IPS-11a (cell line): ENCODE measurements at regions not wholly inside any gene's neighbourhood (a gene's known extent, or its start where the extent isn't known, plus 50 kb on each side); places are given as distances from the start of the nearest gene placed in this dataset.
"Not testable (repeated sequence)": the region's sequence is repeated elsewhere in the genome, so short reads cannot be mapped to it uniquely, and the experiment has no call there.

Source experiments
- H3K4me3 ChIP-seq: one replicate; pipeline ENCODE4 v1.5.1; 2013; ENCODE audit warnings: low read depth, low read length, control low read depth

DNA sequence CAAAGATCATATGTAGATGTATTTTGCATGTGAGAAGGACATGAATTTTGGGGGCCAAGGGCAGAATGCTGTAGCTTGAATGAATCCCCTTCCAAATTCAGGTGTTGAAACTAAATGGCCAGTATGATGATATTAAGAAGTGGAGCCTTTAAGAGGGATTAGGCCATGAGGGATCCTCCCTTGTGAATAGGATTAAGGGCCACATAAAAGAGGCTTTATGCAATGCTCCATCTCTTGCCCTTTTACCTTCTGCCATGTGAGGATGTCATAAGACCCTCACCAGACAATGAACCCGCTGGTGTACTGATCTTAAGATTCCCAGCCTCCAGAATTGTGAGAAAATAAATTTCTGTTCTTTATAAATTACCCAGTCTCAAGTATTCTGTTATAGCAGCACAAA, 206.1 kb downstream of the YTHDC2 start:
- no peak overlapping the region for H3K4me3 ChIP-seq

DNA sequence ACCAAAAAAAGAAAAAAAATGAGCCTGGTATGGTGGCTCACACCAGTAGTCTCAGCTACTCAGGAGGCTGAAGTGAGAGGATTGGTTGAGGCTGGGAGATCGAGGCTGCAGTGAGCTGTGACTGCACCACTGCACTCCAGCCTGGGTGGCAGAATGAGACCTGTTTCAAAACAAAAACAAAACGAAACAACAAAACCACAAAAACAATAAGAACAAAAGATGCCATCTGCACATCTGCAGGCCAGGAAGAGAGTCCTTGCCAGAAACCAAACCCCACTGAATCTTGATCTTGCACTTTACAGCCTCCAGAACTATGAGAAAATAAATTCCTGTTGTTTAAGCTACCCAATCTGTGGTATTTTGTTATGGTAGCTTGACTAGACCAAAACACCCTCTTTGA, 207.7 kb downstream of the YTHDC2 start:
- H3K4me3 ChIP-seq: no peak overlapping the region

DNA sequence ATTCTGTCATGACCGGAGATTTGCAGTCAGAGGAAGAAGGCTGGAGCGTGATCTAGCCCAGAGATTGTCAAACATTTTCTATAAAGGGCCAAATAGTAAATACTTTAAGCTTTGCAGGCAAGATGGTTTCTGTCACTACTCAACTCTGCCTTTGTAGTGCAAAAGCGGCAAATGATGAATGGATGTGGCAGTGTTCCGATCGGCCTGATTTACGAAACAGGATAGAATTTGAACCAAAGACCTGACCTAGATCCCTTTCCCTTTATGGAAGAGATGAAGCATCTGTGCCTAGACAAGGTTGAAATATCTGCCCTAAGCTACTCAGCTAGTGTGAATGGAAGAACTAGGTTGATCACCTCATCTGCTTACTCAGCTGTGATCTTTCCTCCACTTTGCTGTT, 209.5 kb downstream of the YTHDC2 start:
- no peak overlapping the region for H3K4me3 ChIP-seq

DNA sequence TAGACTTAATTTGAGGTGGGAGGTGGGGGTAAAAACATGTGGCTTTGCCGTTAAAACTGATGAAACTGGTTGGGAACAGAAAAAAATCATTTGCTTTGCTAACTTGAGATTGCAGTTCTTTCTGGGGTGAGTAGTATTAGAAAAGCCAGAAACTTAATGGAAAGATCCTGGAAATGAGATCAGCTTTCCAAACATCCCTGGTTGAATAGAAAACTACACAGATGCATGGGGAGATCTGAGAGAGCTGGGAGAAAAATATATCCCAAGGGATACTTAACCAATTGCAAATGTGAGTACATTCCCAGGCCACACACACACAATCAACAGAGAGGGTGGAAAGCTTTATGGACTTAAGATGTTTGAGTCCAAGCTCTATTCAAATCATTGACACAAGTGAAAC, 222.3 kb downstream of the YTHDC2 start:
- H3K4me3 ChIP-seq: no peak overlapping the region

DNA sequence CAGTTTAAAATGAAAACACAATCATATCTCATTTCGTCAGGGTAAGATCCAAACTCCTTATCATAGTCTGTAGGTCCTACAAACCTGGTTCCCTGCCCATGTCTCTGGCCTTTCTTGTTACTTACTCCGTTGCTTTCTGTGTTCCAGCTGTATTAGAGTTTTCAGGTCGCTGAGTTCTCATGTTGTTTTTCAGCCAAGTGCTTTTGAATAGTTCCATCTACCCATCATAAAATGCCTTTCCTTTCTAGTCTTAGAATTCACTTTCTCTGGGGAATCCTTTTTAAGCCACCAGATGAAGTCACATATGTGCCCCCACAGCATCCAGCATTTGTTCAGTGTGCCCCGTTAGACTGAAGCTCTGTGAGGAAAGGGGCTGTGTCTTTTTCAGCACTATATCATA, 228.7 kb downstream of the YTHDC2 start:
- H3K4me3 ChIP-seq: no peak overlapping the region

DNA sequence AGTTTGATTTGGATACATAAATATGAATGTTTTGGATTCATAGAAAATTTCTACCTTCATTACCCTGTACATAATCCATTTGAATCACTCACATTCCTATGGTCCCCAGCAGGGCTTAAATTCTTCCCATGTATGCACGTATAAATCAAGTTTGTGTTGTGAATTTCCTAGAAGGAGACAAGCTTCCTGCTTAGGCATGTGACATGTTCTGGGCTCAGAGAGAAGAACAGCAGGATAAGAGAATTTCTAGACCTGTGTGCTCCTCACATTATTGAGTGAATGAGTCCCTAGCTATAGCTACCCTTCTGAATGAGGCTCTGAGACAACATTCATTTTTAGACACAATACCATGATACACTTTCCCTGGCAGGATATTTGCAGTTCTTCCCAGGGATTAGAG, 229.1 kb downstream of the YTHDC2 start:
- H3K4me3 ChIP-seq: no peak overlapping the region

DNA sequence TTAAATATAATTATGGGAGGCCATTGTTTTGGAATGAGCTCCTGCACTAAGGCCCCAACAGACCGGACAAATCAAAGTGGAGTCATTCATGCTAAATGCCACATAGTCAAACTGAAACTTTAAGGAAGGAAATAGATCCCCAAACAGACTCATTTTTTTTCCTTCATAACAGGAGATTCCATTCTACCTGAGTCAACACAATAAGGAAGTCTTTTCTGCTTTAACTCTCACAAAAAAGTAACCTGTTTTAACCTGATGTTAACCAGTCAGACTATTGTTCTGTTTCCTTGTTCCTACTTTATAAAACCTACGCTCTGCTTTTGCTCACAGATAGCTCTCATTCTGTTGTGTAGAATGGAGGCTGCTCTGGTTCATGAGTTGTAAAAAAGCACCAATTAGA, 234.9 kb downstream of the YTHDC2 start:
- H3K4me3 ChIP-seq: no peak overlapping the region

DNA sequence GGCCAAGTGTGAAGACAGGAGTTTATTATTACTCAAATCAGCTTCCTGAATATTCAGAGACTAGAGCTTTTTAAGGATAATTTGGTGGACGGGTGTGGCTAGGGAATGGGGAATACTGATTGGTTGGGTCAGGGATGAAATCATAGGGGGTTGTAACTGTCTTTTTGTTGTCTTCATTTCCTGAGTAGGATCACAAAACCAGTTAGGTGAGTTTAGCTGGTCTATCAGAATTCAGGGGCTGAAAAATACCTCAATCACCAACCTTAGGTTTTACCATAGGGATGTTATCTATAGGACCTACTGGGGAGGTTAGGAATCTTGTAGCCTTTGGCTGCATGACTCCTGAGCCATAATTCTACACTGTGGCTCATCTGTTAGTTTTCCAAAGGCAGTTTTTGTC, 235.8 kb downstream of the YTHDC2 start:
- H3K4me3 ChIP-seq: no peak overlapping the region

DNA sequence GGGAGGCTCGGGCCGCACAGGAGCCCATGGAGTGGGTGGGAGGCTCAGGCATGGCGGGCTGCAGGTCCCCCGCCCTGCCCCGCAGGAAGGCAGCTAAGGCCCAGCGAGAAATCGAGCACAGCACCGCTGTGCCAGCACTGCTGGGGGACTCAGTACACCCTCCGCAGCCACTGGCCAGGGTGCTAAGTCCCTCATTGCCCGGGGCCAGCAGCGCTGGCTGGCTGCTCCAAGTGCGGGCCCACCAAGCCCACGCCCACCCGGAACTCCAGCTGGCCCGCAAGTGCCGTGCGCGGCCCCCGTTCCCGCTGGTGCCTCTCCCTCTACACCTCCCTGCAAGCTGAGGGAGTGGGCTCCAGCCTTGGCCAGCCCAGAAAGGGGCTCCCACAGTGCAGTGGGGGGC, 239.7 kb downstream of the YTHDC2 start:
- not testable (repeated sequence) for H3K4me3 ChIP-seq

DNA sequence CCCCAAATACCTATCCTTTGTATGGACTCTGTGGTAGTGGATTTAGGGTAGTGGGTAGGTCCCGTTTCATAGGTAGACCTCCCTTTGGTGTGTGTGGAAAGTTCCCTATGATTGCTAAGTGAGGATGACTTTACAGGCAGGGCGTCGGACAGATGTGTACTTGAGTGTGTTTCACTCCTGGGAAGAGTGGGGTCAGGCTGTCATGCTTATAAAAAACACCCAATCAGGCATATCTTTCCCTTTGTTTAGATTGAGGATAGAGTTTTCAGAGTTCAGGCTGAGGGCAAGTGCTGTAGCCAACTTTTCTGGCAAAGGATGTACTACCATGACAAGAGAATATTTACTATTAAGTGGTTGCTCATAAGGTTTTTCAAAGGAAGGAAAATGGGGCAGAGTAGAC, 242.0 kb downstream of the YTHDC2 start:
- no peak overlapping the region for H3K4me3 ChIP-seq

DNA sequence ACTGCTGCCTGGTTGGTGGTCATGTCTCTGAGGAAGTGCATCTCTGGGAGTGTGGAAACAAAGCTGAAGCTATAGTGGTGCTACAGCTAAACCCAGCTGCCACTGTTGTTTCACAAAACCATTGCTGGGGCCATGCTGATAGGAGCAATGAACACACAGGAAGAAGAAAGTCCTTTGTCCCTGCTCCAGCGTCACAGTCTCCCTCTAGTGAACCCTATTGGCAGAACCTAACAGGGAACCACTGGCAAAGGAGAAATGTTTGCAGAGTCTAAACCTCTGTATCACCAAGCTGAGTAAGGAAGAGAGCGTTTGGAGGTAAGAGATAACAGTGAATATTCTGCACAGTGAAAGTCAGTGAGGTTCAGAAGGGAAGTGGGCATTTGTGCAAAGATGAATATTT, 244.0 kb downstream of the YTHDC2 start:
- H3K4me3 ChIP-seq: no peak overlapping the region

DNA sequence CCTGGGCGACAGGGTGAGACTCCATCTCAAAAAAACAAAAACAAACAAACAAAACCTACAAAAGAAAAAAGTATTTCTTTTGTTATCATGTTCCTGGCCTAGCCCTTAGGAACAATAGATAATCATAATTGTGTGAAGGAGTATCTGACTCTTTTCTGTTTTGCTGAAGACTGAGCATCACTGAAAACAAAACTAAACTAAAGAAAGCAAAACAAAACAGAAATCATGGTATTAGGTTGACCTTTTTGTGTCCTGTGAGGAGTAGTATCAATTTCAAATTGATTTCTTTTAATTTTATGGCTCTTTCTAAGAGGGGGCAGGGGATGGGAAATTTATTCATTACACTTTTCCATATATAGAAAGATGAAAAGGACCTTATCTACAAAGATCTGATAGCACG, 246.0 kb downstream of the YTHDC2 start:
- H3K4me3 ChIP-seq: no peak overlapping the region

DNA sequence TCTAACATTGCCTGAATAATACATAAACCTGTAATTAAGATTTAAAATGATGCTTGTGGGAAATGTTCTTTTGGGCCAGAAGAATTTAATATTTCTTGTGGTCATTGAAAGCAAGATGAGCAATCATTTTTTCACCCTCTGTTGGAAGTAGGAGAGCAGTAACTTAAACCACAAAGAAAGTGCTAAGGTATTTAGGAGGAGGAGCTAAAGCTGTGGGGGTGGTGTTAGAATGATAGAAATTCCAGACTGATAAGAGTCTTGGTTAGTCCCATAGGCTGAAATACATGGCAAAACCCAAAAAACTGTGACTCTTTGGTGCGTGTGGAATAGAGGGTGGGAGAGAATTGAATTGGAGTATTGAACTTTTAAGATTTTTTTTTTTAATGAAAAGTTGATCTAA, 247.0 kb downstream of the YTHDC2 start:
- H3K4me3 ChIP-seq: no peak overlapping the region

DNA sequence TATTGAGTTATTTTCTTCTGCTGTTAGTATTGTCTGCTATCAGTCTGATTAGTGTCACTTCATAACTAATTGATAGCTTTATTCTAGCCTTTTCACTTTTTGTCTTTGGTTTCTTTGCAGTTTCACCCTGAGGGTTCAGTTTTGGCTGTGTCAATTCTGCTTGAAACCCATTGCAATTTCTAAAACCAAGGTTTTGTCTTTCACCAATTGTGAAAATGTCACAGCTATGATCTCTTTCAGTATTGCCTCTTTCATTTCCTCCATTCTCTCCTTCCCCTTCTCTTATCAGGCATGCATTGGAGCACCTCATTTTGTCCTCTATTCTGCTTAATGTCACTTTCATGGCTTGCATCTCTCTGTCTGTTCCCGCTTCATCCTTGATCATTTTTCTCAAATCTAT, 248.1 kb downstream of the YTHDC2 start:
- no peak overlapping the region for H3K4me3 ChIP-seq

DNA sequence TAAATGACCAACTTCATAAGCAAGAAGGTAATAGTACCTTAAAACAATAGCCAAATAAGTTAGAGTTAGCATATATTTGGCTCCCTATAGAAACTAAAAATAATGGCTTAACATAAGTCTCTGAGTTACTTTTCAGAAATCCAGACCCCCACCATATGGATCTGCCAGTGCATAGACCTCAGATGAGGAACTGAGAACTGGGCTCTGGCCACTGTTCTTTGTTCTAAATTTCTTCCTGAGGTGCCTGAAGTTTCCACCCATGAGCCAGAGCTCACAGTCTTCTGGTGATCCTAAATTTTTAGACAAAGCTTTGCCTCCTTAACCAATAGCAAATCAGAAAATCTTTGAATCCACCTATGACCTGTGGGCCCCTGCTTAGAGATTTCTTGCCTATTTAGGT, 250.9 kb downstream of the YTHDC2 start:
- H3K4me3 ChIP-seq: no peak overlapping the region

DNA sequence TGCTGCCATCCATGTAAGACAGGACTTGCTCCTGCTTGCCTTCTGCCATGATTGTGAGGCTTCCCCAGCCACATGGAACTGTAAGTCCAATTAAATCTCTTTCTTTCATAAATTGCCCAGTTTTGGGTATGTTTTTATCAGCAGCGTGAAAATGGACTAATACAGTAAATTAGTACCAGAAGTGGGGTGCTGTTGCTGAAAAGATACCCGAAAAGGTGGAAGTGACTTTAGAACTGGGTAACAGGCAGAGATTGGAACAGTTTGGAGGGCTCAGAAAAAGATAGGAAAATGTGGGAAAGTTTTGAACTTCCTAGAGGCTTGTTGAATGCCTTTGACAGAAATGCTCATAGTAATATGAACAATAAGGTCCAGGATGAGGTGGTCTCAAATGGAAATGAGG, 253.3 kb downstream of the YTHDC2 start:
- H3K4me3 ChIP-seq: not testable (repeated sequence)

DNA sequence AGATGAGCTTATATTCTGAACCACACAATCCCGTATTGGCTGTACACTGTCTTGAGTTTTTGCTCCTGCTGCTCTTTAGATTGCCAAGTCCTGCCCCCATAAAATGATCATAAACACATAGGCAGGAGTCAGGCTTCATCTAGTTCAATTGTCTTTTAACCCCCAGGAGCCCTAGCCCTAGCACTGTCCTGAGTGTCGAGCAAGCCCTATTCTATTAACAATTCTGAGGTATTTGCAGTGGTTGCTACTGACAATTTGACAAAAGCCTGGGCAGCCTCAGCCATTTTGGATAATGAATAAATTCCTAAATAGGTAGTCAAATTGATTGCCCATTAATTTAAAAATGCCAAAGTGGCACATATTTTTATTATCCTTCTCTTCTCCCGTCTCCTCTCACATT, 257.2 kb downstream of the YTHDC2 start:
- no peak overlapping the region for H3K4me3 ChIP-seq

DNA sequence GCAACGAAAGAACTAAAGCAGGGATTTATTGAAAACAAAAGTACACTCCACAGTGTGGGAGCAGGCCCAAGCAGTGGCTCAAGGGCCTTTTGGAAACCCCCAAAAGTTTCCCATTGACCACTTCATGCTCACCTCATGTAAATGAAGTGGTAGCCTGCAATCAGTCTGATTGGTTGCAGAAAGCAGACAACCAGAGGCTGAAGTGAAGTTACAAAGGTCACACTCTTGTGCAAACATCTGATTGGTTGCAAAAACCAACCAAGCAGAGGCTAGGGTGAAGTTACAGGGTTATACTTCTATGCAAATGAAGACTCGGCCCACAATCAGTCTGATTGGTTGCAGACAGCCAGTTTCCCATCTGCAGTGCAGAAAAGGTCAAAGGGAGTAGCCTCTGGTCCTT, 258.0 kb downstream of the YTHDC2 start:
- H3K4me3 ChIP-seq: no peak overlapping the region

DNA sequence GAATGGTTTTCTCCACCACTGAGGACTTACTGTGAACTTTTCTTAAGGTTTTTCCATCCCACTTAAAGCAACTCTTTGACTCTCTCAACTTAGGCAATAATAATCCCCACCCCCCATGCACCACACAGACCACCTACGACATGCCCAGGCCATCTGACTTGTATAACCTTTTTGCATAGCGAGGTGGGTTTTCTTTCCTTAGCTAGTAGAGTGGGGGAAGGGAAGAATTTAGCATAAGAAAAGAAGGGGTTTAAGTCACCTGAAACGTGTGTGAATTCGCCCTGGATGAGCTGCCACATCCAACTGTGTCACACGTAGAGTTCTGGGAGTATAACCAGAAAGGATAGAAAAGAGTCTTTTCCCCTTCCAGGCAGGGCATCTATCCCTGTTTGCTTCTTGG, 262.7 kb downstream of the YTHDC2 start:
- H3K4me3 ChIP-seq: no peak overlapping the region

DNA sequence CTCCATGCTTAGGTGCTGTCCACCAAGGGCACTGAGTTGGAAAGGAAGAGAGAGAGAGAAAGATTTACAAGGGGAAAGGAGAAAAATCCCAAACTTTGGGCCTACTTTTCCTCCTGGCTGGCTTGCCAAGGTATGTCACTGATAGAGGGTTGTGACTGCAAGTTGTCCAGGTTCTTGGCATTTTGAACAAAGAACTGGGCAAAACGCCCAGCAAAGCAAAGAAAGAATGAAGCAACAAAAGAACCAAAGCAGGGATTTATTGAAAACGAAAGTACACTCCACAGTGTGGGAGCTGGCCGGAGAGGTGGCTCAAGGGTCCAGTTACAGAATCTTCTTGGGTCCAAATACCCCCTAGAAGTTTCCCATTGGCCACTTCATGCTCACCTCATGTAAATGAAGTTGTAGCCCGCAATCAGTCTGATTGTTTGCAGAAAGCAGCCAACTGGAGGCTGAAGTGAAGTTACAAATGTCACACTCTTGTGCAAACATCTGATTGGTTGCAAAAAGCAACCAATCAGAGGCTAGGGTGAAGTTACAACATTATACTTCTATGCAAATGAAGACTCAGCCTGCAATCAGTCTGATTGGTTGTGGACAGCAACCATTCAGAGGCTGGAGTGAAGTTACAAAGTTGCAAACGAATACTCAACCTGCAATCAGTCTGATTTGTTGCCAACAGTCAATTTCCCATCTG, 263.5 kb downstream of the YTHDC2 start:
- no peak overlapping the region for H3K4me3 ChIP-seq

DNA sequence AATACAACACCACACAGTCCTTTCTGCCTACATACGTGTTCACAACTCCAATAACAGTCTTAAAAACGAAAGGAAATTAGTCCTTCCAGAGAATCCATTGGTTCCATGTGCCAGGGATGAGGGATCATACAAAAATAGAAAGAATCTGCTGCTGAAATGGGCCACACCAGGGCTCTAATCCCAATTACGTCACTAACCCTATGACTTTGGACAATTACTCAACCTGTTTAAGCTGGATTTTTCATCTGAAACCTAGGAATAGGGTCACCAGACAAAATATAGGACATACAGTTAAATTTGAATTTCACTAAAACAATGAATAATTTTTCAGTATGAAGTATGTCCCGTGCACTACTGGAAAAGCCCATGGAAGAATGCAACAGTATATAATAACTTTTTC, 264.7 kb downstream of the YTHDC2 start:
- no peak overlapping the region for H3K4me3 ChIP-seq

DNA sequence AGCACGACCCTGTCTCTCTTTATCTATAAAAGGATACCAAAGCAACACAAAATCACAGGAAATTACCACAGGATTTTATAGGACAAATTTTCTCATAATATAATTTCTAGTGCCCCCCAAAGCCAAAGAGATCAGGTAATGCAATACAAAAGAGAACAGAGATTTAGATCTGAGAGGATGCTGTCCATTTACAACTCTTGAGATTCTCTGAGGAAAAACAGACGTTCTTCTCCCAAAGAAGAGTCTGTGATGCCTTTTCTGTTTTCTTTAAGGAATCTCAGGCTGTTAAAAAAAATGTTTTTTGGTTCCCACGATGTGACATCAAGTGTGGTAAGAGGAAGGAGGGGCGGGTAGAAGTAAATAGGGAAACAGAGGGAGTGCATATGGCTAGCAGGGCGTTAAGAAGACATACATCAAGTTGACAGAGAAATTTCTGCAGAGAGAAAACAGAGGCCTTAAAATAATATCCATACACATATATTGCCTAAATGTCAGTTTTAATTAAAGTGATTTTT, 274.7 kb downstream of the YTHDC2 start:
- H3K4me3 ChIP-seq: no peak overlapping the region

DNA sequence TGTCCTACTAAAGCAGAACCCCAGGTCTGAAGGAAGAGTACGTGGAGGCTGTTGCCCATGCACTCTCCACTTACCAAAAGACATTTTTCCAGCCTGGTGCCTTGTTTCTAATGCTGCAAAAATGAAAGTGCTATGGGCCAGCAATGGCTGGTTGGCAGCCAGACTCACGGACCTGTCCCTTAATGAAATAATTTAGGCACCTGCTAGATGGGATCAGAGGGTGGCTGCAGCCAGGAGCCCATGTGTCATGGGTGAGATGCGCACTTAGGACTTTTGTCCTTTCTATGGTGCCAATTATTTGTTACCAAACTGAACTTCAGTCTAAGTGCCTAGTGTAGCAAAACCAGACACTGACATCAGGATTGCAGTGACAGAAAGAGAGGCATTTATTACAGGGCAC, 276.3 kb downstream of the YTHDC2 start:
- H3K4me3 ChIP-seq: no peak overlapping the region
